Uterus (tissue), 3 donors: ENCODE measurements at regions not wholly inside any gene's neighbourhood (a gene's known extent, or its start where the extent isn't known, plus 50 kb on each side); places are given as distances from the start of the nearest gene placed in this dataset.

Experiments
- DNase-seq, 2 donors: peaks; one replicate each; pipeline ENCODE4 v3.0.0-alpha.2; 2019 to 2020
- H3K27ac ChIP-seq, 2 donors: fragments of 200-600 bp; sonication (generic); 1 replicate in 1 of 2; 2 replicates in 1 of 2; pipeline ENCODE4 v1.5.1; 2016 to 2018
- H3K27me3 ChIP-seq, 2 donors: fragments of 200-600 bp; sonication (generic); one replicate each; pipeline ENCODE4 v1.5.1; 2018 to 2019; ENCODE audit warnings: control low read depth in 1 of 2
- H3K36me3 ChIP-seq, 2 donors: fragments of 200-600 bp; sonication (generic); one replicate each; pipeline ENCODE4 v1.5.1; 2019; ENCODE audit warnings: control low read depth in 1 of 2
- H3K4me1 ChIP-seq, 2 donors: fragments of 200-600 bp; sonication (generic); one replicate each; pipeline ENCODE4 v1.5.1; 2018 to 2019; ENCODE audit warnings: control low read depth in 1 of 2
- H3K4me3 ChIP-seq, 2 donors: fragments of 200-600 bp; sonication (generic); 1 replicate in 1 of 2; 2 replicates in 1 of 2; pipeline ENCODE4 v1.5.1; 2018 to 2019; ENCODE audit warnings: mild to moderate bottlenecking in 1 of 2
- H3K9me3 ChIP-seq, 2 donors: fragments of 200-600 bp; sonication (generic); one replicate each; pipeline ENCODE4 v1.5.1; 2019; ENCODE audit warnings: control low read depth in 1 of 2
- POLR2A ChIP-seq, 2 donors: fragments of 450-650 bp; IDR thresholded peaks; one replicate each; pipeline ENCODE4 v1.6.1; 2016; ENCODE audit warnings: antibody characterized with exemption in 2 of 2, mild to moderate bottlenecking in 1 of 2, moderate library complexity in 1 of 2
- intact Hi-C: fragments of 100-400 bp; cut with DNase I; formaldehyde crosslinking; loops from one replicate; pipeline ENCODE4 v1.15.1; 2023; ENCODE audit warnings: low total_unique reads
- TF ChIP-seq, protein P1 (sequence below), 4 experiments: fragments of 200-600 bp in 2 of 4; fragments of 450-650 bp in 2 of 4; sonication (generic) in 2 of 4; IDR thresholded peaks; one replicate each; pipeline ENCODE4 v1.5.1; 2016 to 2019; ENCODE audit warnings: antibody characterized with exemption in 4 of 4, mild to moderate bottlenecking in 2 of 4, moderate library complexity in 1 of 4
- donor health status: DM: yes; HTN: yes; CAD: no.

DNA sequence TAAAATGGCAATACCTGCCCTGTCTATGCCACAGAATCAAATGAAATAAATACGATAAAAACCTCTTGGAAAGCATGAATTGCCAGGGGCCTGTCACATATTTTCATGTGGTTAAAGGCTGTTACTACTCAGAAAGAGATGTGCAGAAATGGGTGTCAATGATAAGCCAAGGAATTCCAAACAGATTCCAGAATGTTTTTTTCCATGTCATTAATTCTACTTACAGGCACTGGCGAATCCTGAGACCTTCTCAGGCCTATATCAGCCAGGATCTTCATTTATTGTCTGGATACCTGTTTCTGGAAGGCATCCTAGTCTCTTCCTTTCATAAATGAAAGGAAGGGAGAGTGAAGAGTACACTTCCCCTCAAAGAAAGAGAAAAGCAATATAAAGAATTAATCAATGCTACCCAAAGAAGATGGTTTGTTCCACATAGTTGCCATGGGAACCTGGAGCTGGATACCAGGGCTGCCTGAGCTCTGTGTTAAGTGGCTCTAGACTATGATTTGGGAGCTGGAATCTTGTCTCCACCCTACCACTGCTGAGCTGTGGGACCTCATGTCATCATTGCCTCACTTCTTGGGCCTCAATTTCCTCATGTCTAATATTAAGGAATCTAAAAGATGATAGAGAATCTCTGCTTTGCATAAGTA is 335.1 kb upstream of the SKOR2 start:
- intact Hi-C loops, result no loop called here
- Histone ChIP-seq H3K9me3 (no peaks in the 10 kb centered on the region), H3K27ac (no peak overlapping the region), H3K36me3 (no peaks in the 10 kb centered on the region), H3K27me3 (no peaks in the 10 kb centered on the region), H3K4me3 (no peak overlapping the region), H3K4me1 (no peaks in the 10 kb centered on the region)
- DNase-seq, result no peak
- TF ChIP-seq POLR2A (IDR thresholded peaks at IDR 0.05), result no peak
- TF ChIP-seq, protein P1, sequence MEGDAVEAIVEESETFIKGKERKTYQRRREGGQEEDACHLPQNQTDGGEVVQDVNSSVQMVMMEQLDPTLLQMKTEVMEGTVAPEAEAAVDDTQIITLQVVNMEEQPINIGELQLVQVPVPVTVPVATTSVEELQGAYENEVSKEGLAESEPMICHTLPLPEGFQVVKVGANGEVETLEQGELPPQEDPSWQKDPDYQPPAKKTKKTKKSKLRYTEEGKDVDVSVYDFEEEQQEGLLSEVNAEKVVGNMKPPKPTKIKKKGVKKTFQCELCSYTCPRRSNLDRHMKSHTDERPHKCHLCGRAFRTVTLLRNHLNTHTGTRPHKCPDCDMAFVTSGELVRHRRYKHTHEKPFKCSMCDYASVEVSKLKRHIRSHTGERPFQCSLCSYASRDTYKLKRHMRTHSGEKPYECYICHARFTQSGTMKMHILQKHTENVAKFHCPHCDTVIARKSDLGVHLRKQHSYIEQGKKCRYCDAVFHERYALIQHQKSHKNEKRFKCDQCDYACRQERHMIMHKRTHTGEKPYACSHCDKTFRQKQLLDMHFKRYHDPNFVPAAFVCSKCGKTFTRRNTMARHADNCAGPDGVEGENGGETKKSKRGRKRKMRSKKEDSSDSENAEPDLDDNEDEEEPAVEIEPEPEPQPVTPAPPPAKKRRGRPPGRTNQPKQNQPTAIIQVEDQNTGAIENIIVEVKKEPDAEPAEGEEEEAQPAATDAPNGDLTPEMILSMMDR (IDR thresholded peaks at IDR 0.05), result no peak

DNA sequence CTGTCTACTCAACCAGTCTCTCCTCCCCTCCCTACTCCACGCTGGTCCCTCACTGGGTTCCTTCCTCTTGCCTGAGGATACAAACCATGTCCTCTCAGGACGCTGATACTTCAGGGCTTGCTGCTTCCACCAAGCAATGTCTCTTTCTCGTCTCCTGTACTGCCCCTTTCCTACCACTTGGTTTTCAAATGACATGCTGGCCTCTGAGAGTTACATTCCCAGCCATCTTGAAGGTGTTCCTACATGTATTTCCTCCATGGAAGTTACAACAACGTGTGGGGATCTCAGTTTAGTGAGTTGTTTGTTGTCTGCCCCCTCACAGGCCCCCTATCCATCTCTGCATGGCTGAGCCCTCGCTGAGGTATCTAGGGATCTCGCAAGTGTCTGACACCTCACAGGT is 334.5 kb upstream of the SKOR2 start:
- Histone ChIP-seq H3K27me3 (no peaks in the 10 kb centered on the region), H3K4me3 (no peak overlapping the region), H3K9me3 (no peaks in the 10 kb centered on the region), H3K4me1 (no peaks in the 10 kb centered on the region), H3K27ac (no peak overlapping the region), H3K36me3 (no peaks in the 10 kb centered on the region)
- intact Hi-C loops, result no loop called here
- DNase-seq, result no peak
- TF ChIP-seq, protein P1 (IDR thresholded peaks at IDR 0.05), result no peak
- TF ChIP-seq POLR2A (IDR thresholded peaks at IDR 0.05), result no peak

DNA sequence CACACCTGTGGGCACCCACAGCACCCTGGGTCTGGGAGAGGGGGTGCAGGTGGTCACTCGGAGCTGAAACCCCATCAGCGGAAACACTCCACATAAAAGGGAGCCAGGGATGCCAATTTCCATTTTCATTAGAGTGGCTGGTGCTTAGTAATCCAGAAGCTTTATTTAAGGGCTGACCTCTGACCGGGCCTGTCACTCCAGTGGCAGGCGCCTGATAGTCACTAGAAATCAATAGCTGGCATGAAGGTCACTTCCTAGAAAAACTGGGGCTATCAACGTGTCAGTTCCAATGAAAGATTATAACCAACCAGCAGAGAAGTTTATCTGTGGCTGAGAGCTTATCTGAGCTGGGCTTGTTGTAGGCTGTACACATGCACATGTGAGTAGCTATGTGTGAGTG is 333.7 kb upstream of the SKOR2 start:
- DNase-seq, result no peak
- TF ChIP-seq, protein P1 (IDR thresholded peaks at IDR 0.05), result no peak
- TF ChIP-seq POLR2A (IDR thresholded peaks at IDR 0.05), result no peak
- intact Hi-C loops, result no loop called here
- H3K36me3 ChIP-seq, result no peaks in the 10 kb centered on the region
- H3K27ac ChIP-seq, result no peak overlapping the region
- no peaks in the 10 kb centered on the region for H3K9me3 ChIP-seq
- H3K4me3 ChIP-seq, result no peak overlapping the region
- H3K4me1 ChIP-seq, result no peaks in the 10 kb centered on the region
- H3K27me3 ChIP-seq, result no peaks in the 10 kb centered on the region

DNA sequence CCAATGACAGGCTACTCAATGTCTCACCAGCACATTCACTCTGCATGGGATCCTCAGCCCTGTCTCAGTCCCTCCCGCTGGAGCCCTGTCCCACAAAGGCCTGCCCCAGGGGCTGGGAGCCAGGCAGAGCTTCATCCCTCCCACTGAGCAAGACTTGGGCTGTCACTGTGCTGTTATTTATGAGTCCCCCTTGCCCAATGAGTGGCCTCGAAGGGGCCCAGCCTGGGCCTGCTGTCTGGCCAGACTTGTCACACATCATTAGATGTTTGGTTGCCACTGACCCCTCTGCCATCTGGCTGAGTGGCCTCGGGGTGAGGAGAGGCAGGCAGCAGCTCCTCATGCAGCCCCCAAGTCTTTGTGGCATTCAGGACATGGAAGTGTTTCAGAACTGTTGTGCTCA is 330.6 kb upstream of the SKOR2 start:
- Histone ChIP-seq H3K4me3 (no peak overlapping the region), H3K27ac (no peak overlapping the region), H3K9me3 (no peaks in the 10 kb centered on the region), H3K27me3 (no peaks in the 10 kb centered on the region), H3K36me3 (no peaks in the 10 kb centered on the region), H3K4me1 (no peaks in the 10 kb centered on the region)
- TF ChIP-seq, protein P1 (IDR thresholded peaks at IDR 0.05), result no peak
- TF ChIP-seq POLR2A (IDR thresholded peaks at IDR 0.05), result no peak
- intact Hi-C loops, result no loop called here
- DNase-seq, result no peak

DNA sequence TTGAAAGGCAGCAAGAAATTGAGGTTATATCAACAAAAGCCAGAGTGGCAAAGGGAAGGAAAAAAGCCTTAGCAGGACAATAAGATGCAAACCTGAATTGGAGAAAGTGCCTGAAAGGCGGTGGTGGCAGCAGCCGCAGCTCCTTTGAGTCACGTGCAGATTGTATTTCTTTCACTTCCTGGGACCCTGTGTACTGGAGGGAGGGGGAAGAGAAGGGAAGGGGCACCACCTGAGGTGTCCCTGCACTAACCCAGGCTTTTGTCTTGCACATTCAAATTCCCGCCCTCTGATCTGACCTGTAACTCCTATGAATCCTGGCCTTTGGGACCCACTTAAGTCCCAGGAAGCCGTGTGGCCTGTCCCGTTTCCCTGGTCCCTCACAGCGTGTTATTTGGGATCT is 326.1 kb upstream of the SKOR2 start:
- DNase-seq, result no peak
- no peaks in the 10 kb centered on the region for H3K9me3 ChIP-seq
- H3K27ac ChIP-seq, result no peak overlapping the region
- H3K36me3 ChIP-seq, result no peaks in the 10 kb centered on the region
- TF ChIP-seq, protein P1 (IDR thresholded peaks at IDR 0.05), result no peak
- no peak for TF ChIP-seq POLR2A (IDR thresholded peaks at IDR 0.05)
- no peaks in the 10 kb centered on the region for H3K27me3 ChIP-seq
- intact Hi-C loops, result no loop called here
- H3K4me1 ChIP-seq, result no peaks in the 10 kb centered on the region
- H3K4me3 ChIP-seq, result no peak overlapping the region
